DOHH2 (cell line): ENCODE measurements at regions not wholly inside any gene's neighbourhood (a gene's known extent, or its start where the extent isn't known, plus 50 kb on each side); places are given as distances from the start of the nearest gene placed in this dataset.

Experiments used
- H3F3A ChIP-seq: fragments of 200-600 bp; sonication (generic), shearing (Covaris generic); 2 replicates; pipeline ENCODE4 v1.6.0; 2016; ENCODE audit warnings: antibody characterized with exemption, mild to moderate bottlenecking; ENCODE audit not compliant: control insufficient read depth, insufficient read depth
- H3K27ac ChIP-seq: fragments of 200-600 bp; sonication (generic); 2 replicates; pipeline ENCODE4 v1.5.1; 2014; ENCODE audit warnings: low read depth, mild to moderate bottlenecking, low read length, moderate library complexity
- H3K27me3 ChIP-seq: fragments of 200-600 bp; sonication (generic); 2 replicates; pipeline ENCODE4 v1.6.1; 2014; ENCODE audit warnings: mild to moderate bottlenecking, low read length, mixed read lengths; ENCODE audit not compliant: control insufficient read depth
- H3K36me3 ChIP-seq: fragments of 200-600 bp; sonication (generic); 2 replicates; pipeline ENCODE4 v1.6.1; 2014; ENCODE audit warnings: mild to moderate bottlenecking, low read length, moderate library complexity, mixed read lengths; ENCODE audit not compliant: control insufficient read depth
- H3K4me1 ChIP-seq: fragments of 200-600 bp; sonication (generic); 2 replicates; pipeline ENCODE4 v1.6.1; 2014; ENCODE audit warnings: mild to moderate bottlenecking, low read length, mixed read lengths; ENCODE audit not compliant: control insufficient read depth
- H3K4me2 ChIP-seq: fragments of 200-600 bp; sonication (generic); 2 replicates; pipeline ENCODE4 v1.6.0; 2014; ENCODE audit warnings: mild to moderate bottlenecking, low read length, moderate library complexity
- H3K4me3 ChIP-seq: fragments of 200-600 bp; sonication (generic); 2 replicates; pipeline ENCODE4 v1.5.1; 2014; ENCODE audit warnings: mild to moderate bottlenecking, low read length, mixed read lengths
- H3K79me2 ChIP-seq: fragments of 200-600 bp; sonication (generic); 2 replicates; pipeline ENCODE4 v1.6.1; 2014; ENCODE audit warnings: mild to moderate bottlenecking, low read length, mixed read lengths; ENCODE audit not compliant: control insufficient read depth
- H3K9me2 ChIP-seq: fragments of 200-600 bp; sonication (generic); replicated peaks from 2 replicates; pipeline ENCODE4 v1.6.1; 2014; ENCODE audit warnings: mild to moderate bottlenecking, low read length, mixed read lengths; ENCODE audit not compliant: control insufficient read depth
- H3K9me3 ChIP-seq: fragments of 200-600 bp; sonication (generic); 2 replicates; pipeline ENCODE4 v1.6.1; 2014; ENCODE audit warnings: antibody characterized with exemption, low read length, mixed read lengths; ENCODE audit not compliant: control insufficient read depth, insufficient read depth
- H4K20me1 ChIP-seq: fragments of 200-600 bp; sonication (generic); 2 replicates; pipeline ENCODE4 v1.6.0; 2014; ENCODE audit warnings: low read depth, mild to moderate bottlenecking, antibody characterized with exemption, low read length, moderate library complexity; ENCODE audit not compliant: control insufficient read depth, insufficient read depth
- CTCF ChIP-seq: fragments of 200-600 bp; sonication (generic); IDR thresholded peaks from one replicate; pipeline ENCODE4 v1.5.1; 2014; ENCODE audit warnings: antibody characterized with exemption, mild to moderate bottlenecking, low read depth, low read length; ENCODE audit not compliant: poor library complexity, severe bottlenecking
- EZH2phosphoT487 ChIP-seq: fragments of 200-600 bp; sonication (generic); IDR thresholded peaks from 2 replicates; pipeline ENCODE4 v1.6.1; 2017; ENCODE audit warnings: borderline replicate concordance, mild to moderate bottlenecking, antibody characterized with exemption, low read length, moderate library complexity, mixed read lengths

DNA sequence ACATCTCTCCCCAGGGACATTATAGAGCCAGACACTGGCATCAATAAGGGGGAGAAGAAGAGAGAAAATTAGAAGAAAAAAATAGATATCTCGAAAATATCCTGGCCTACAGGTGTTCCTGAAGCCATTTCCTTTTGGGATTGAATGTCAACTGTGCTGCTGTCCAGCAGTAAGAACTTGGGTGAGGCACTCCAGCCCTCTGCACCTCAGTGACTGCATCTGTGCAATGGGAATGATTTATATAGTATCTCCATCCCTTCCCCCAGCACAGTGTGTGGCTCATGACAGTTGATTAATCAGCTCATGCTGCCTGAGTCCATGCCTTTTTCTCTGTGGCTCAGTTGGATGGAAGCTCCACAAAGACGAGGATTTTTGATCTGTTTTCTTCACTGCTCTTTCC, 74.1 kb upstream of the TINAGL1 start:
- no peaks in the 10 kb centered on the region for H3K79me2 ChIP-seq
- TF ChIP-seq EZH2phosphoT487: no peak
- no peak for TF ChIP-seq CTCF
- H3K27ac ChIP-seq: no peak overlapping the region
- H3K4me1 ChIP-seq: peaks cover 22% of the 10 kb centered on the region
- H3F3A ChIP-seq: no peaks in the 10 kb centered on the region
- H3K4me2 ChIP-seq: no peak overlapping the region
- no peaks in the 10 kb centered on the region for H3K27me3 ChIP-seq
- H3K9me2 ChIP-seq: no peaks in the 10 kb centered on the region
- H3K36me3 ChIP-seq: no peaks in the 10 kb centered on the region
- H4K20me1 ChIP-seq: no peaks in the 10 kb centered on the region
- H3K9me3 ChIP-seq: no peaks in the 10 kb centered on the region
- no peak overlapping the region for H3K4me3 ChIP-seq

DNA sequence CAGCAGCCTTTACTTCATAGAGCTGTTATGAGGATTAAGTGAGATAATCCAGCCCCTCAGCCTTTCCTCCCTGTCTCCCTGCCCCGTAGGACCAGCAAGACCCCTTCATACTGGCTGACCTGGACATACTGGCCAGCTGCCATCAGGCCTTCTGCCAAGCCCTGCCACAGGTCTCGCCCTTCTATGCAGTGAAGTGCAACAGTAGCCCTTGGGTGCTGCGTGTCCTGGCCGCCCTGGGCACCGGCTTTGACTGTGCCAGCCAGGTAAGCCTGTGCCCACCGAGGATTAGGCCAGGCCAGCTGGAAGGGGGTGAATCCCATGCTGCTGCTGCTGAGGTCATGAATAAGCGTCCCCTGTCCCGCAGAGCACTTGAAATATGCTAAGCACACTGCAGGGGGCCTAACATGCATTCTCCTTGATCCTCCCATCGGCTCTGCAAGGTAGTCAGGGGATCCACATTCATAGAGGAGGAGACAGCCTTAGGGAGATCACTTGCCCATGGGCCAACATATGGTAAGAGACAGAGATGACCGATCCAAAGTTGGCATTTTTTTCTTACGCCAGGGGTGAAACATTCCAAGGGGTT, 73.3 kb upstream of the TINAGL1 start:
- H3K9me2 ChIP-seq: no peaks in the 10 kb centered on the region
- H3F3A ChIP-seq: no peaks in the 10 kb centered on the region
- no peak overlapping the region for H3K27ac ChIP-seq
- no peaks in the 10 kb centered on the region for H3K36me3 ChIP-seq
- H3K9me3 ChIP-seq: no peaks in the 10 kb centered on the region
- H4K20me1 ChIP-seq: no peaks in the 10 kb centered on the region
- no peaks in the 10 kb centered on the region for H3K79me2 ChIP-seq
- no peak overlapping the region for H3K4me2 ChIP-seq
- no peak for TF ChIP-seq EZH2phosphoT487
- no peak for TF ChIP-seq CTCF
- H3K27me3 ChIP-seq: no peaks in the 10 kb centered on the region
- peaks cover 28% of the 10 kb centered on the region for H3K4me1 ChIP-seq
- H3K4me3 ChIP-seq: no peak overlapping the region

GRCh38 chr1:31503570-31503969, 72.7 kb upstream of the TINAGL1 start:
- Histone ChIP-seq H3K4me2 (no peak overlapping the region), H3K27ac (no peak overlapping the region), H4K20me1 (no peaks in the 10 kb centered on the region), H3K36me3 (no peaks in the 10 kb centered on the region), H3F3A (no peaks in the 10 kb centered on the region), H3K9me3 (no peaks in the 10 kb centered on the region), H3K9me2 (no peaks in the 10 kb centered on the region), H3K79me2 (no peaks in the 10 kb centered on the region), H3K4me3 (no peak overlapping the region), H3K27me3 (no peaks in the 10 kb centered on the region), H3K4me1 (peaks cover 33% of the 10 kb centered on the region)
- TF ChIP-seq EZH2phosphoT487 (no peak), CTCF (no peak)

DNA sequence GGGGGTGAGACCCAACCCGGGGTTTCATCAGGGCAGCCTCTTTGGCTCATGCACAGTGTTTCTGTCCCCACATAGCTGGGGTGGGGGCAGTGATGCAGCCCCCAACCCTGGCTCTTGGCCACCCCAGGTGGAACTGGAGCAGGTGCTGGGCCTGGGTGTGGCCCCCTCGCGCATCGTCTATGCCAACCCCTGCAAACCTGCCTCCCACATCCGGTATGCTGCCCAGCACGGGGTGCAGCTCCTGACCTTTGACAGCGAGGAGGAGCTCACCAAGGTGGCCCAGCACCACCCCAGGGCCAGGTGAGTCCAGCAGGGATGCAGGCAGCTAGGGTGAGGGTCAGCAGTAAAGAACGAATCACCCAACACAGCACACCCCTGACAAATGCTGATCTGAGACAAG, 72.3 kb upstream of the TINAGL1 start:
- H3K9me2 ChIP-seq: no peaks in the 10 kb centered on the region
- H4K20me1 ChIP-seq: no peaks in the 10 kb centered on the region
- no peaks in the 10 kb centered on the region for H3K27me3 ChIP-seq
- H3K4me2 ChIP-seq: no peak overlapping the region
- H3K79me2 ChIP-seq: no peaks in the 10 kb centered on the region
- peaks cover 38% of the 10 kb centered on the region for H3K4me1 ChIP-seq
- TF ChIP-seq EZH2phosphoT487 (no peak), CTCF (no peak)
- no peaks in the 10 kb centered on the region for H3K36me3 ChIP-seq
- H3K4me3 ChIP-seq: no peak overlapping the region
- H3K9me3 ChIP-seq: no peaks in the 10 kb centered on the region
- H3F3A ChIP-seq: no peaks in the 10 kb centered on the region
- no peak overlapping the region for H3K27ac ChIP-seq
